ENCODE measurements at regions not wholly inside any gene's neighbourhood (a gene's known extent, or its start where the extent isn't known, plus 50 kb on each side); places are given as distances from the start of the nearest gene placed in this dataset.
"Not testable (repeated sequence)": the region's sequence is repeated elsewhere in the genome, so short reads cannot be mapped to it uniquely, and the experiment has no call there.

DNA sequence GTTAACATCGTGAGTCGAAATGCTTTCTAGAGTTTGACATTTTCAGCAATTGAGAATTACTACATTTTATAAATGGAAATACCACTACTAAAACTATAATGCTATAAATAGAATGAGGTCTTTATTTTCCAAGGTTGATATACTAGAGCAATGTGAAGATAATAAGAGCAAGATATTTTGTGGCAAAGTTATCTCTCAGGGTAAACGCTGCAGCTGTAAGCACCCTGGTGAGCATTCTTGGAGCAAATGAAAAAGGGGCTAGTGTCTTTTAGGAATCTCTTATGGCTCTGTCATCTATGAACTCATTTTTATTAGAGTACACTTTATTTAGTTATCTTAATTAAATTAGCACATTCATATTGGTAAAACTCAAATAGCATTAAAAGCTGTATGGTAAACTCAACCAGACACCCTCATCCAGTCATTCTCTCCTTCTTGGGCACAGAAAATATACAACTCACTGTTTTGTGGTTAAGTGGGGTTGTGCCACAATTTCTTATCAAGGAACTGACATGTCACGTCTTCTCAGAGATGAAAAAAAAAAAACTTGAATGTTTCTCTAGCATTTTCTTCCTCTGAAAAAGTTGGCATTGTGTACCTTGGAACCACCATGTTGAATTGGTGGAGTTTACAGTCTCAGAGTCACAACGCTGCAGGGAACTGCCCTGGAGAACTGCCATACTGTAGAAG is 289.5 kb upstream of the PFKP start:
- no peak for DNase-seq

DNA sequence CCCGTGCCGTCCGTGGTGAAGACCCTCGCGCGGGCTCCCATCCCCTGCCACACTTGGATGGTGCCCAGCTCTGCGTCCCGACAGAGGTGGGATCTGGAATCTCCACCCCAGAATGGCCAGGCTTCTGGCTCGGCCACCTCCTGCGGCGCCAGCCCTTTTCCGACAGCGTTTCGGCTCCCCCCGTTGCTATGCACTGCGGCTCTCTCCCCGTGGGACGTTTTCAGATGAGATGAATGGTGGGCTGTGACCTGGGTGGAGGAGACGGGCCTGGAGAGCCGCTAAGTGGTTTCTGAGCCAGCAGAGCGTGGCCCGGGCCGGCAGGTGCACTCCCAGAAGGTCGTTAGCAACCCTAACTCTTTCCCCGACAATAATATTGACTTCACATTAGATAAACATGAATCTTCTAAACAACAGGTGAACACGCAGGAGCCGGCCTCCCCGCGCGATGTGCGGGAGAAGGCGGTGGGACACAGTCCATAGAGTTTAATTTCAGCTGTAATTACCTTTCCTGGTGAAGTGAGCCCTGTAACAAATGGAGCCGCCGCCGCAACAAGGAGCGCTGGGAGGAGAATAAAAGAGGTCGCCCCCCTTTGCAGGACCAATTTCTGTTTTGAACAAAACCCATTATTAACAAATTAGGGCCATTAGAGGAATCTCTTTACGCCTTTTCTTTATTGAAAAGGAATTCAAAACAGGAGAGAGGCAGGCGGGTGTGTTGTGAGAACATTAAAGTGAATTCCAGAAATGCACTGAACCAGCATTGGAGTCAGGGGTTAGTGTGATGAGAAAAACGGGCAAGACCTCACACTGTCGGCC is 294.3 kb upstream of the PFKP start:
- no peak for DNase-seq

DNA sequence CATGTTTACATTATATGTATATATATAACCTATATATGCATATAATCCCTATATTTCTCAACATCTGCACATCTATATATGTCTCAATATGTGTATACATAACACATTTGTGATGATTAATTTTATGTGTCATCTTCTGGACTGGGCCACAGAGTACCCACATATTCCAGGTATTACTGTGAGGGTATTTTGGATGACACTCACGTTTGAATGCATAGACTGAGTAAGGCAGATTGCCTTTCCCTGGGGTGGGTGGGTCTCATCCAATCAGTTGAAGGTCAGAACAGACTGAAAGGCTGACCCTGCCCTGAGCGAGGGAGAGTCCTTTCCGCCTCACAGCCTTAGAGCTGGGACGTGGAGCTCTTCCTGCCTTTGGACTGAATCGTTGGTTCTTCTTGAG is 295.2 kb upstream of the PFKP start:
- no peak for DNase-seq

DNA sequence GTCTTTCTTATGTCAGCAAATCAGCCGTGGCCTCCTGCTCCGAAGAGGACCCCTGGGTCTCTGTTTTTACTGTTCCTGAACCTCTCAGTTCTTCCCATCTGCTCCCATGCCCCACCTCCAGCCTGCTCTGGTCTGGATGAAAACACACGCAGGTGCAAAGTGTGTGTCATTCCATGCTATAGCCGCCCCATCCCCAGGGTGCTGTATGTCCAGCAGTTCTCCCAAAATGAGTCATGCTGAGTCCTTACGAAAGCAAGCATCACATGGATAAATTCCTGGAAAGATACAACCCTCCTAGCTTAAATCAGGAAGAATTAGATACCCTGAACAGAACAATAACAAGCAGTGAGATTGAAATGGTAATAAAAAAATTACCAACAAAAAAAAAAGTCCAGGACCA is 300.1 kb upstream of the PFKP start:
- not testable (repeated sequence) for DNase-seq

DNA sequence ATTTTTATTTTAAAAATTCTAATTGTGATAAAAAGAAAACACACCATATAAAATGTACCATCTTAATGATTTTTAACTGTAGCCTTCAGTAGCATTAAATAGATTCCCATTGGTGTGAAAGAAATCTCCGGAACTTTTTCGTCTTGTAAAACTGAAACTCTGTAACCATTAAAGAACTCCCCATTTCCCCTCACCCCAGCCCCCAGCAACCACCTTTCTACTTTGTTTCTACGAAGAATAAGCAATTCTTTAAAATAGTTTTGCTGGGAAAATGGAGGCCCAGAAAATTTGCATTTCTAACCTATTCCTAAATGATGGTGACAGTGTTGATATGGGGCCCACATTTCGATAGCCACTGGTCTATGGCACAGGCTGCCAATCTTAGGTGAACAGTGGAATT is 305.4 kb upstream of the PFKP start:
- no peak for DNase-seq

DNA sequence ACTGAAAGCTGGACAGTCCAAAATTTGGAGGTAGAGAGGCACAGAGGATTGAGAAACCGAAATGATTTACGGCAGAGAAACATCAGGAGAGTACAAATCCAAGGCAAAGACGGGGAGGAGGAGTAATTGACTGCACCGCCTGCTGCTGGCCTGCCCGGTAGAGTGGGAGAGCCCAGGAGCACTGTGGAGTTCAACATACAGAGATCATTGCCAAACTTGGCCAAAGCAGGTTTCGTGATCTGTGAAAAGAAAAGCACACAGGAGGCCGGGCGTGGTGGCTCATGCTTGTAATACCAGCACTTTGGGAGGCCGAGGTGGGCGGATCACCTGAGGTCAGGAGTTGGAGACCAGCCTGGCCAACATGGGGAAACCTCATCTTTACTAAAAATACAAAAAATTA is 306.0 kb upstream of the PFKP start:
- DNase-seq, result no peak

DNA sequence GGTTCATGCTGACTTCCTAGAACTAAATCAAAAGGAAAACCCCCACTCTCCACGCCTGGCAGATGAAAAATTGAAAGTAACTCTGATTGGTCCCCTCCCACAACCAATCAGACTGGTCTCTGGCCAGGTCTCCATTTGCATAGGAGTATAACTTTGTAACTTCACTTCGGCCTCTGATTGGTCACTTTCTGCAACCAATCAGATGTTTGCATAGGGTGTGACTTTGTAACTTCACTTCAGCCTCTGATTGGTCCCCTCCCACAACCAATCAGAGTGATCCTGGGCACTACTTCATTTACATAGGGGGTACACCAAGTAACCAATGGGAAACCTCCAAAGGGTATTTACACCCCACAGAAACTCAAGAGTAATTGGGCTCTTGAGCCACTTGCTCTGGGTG is 306.6 kb upstream of the PFKP start:
- no peak for DNase-seq

DNA sequence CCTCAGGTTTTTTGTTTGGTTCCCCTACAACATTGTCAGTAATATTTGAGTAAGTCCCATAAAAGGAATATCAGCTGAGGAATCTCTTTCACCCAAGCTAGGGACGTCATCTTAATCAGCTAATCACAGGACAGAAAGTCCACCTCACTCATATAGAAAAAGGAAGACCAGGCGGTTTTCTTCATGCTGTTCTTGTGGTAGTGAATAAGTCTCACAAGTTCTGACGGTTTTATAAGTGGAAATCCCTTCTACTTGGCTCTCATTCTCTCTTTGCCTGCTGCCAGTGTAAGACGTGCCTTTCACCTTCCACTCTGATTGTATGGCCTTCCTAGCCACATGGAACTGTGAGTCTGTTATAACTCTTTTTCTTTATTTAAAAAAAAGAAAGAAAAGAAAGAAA is 308.1 kb upstream of the PFKP start:
- DNase-seq, result no peak

DNA sequence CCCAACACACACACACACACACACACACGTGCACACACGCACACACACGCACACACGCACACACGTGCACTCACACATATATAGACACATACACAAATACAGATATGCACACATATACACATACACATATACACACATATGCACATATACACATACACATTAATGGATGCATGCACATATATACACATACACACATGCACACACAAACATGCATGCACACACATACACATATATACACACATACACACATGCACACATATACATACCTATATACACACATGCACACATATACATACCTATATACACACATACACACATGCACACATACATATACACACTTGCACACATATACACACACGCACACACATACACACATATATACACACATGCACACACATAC is 312.4 kb upstream of the PFKP start:
- no peak for DNase-seq

DNA sequence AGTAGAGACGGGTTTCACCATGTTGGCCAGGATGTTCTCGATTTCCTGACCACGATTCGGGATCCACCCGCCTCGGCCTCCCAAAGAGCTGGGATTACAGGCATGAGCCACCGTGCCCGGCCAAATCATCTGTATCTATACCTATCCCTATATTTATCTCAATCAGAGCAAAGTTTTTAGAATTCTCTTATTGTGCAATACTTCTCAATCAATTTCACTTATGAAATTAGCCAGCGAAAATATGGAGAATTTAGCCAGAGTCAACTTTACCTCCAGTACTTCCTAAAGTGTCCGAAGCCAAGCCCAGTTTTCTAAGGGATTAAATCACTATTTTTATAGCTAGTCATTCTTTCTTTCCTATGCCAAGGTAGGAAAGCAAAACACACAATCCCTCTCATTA is 319.1 kb upstream of the PFKP start:
- DNase-seq, result no peak

DNA sequence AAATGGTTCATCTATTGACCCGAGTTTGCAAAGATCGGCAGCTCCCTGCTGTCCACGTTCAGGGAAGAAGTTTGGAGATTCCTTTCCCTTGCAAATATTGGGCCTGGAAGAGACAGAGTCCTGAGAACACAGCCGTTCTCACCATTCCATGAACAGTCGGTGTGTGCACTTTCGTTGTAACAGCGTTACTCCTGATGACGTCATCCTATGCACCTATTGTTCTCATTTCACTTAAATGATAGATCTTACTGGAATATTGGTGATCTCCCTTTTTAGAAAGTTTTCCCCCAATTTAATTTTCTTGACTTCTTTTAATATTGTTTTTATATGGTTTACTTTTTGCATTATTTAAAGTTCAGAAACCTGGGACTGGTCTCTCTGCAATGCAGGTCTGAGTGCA is 320.7 kb upstream of the PFKP start:
- DNase-seq, result no peak

DNA sequence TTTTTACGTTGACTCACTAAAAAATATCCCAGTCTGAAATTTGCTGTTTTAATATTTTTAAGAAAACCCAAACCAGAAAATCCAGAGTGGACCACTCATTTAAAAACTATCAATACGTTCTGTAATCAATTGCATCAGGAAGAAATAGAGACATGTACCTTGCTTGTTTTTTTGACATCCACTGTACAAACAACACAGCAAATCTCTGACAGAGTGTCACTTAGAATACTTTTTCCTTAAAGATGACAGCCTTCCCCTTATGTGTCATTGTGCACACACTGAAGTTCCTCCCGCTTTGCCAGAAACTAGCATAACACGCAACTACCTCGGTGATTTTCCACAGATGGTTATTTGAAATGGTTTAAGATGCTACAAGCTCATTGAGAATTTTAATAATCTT is 321.7 kb upstream of the PFKP start:
- DNase-seq, result no peak

DNA sequence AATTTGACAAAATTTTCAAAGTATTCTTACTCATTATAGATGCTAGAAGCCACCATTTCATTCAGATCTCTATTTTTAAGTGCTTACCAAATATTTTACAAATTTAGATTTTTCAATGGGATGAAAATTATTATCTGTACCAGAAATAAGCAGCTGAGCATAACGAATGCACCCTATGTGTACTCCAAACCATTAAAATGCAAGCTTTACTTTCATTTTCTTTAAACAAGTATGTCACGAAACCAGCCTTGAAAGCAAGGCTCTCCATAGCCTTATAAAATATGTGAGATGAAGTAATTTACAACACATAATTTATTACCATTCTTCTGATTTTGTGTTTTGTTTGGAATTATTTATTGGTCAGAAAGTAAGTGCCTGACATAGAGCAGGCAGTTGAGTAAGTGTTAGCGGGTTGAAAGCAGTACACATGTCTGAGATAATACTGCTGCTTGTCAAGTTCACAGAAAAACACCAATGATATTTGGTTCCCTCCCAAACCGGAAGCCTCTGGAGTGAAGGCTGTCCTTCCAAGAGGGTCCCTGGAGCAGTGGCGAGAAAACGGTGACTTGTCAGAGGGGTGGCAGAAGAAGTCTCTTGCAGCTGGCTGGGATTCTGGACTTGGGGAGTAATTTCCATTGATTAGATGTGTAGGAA is 322.7 kb upstream of the PFKP start:
- DNase-seq, result no peak

DNA sequence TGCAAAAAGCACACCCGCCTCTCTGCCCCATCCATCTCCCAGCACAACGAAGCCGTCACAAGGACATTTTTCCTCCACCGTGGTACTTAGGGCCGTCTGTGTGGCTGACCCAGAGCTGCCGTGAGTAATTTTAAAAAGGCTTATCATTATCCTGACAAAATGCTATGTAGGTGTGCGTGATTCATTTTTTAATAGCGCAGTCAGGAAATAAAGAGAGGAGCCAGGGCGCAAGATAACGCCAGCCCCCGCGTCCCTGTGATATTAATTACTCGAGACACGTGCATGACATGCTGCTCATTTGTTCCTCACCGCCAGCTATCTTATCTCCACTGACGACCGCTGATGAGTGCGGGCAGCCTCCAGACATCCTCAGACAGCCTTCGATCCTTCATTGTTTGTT is 332.7 kb upstream of the PFKP start:
- DNase-seq, result no peak

DNA sequence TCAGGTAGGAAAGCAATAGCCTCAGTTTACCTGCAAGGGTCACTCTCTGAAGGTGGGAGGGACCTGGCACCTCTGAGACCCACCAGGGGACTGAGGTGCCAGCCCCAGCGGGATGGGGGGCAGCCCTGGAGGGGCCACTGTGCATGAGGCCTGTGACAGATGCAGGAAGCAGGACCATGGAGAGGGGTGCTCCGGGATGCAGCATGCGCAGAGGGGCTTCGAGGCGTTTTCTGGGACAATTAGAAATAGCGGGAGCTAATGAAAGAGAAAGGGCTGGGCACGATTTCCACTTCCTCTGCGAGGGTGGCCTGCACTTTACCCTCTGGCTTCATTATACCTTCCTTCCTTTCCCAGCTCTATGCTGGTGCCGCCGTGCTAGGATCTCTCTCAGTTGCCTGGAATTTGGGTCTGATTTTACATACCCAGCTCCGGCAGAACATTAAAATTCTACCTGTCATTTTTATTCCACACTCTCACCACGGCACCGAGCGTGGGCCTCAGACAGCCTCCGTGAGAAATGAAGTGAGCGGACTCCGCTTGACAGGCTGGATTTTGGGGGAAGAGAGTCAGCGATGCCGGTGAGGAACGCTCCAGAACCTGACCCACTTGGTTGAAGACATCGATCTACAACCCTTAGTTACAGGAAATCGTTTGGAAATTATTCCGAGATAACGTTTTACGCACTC is 333.9 kb upstream of the PFKP start:
- DNase-seq, result no peak

DNA sequence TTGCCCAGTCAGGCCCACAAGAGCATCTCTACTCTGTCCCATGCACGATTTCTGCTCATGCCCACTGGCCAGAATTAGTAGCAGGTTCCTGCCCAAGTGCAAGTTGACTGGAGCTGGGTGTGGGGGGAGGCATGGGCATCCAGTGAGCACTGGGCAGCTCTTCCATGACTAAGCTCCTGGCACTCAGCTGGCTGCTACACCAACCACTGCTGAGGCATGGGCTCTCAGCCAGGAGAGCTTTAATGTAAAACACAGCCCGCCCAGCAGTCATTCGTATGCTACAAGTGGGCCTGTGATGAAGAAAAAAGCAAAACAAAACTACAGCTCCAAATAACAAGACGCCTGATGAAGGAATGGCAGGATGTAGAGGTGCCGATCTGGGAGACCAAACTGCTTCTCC is 335.4 kb upstream of the PFKP start:
- DNase-seq, result no peak

DNA sequence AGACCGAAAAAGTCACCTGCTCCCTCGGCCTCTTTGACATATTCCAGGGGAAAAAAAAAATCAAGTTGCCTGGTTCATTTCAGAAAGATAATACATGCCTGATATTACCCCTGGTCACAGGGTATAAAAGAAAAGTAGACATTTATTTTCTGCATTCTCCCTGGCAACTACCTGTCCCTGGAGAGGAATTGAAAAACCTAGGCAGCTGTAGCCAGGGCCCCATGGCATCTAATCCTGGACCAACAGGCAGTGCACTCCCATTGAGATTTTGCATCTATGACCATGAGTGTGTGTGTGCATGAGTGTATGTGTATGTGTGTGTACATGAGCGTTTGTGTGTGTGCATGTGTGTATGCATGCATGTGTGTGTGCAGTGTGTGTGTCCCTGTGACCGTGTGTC is 338.2 kb upstream of the PFKP start:
- DNase-seq, result no peak

DNA sequence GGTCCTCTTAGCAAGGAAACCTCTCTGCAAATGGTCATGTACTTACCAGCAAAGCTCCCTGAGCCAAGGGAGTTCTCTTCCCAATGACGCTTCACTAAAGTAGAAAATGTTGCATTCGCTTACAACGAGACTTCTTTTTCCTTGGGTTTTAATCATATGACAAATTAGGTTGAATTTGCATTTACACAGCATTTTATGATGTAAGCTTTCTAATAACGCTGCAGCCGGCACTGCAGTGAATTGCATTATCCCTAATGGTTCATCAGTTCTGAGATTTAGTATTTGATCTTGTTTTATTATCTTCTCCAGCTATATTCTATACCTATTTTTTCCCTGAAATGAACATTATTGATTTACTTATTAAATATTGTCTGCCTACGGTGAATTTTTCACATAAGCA is 339.3 kb upstream of the PFKP start:
- no peak for DNase-seq

DNA sequence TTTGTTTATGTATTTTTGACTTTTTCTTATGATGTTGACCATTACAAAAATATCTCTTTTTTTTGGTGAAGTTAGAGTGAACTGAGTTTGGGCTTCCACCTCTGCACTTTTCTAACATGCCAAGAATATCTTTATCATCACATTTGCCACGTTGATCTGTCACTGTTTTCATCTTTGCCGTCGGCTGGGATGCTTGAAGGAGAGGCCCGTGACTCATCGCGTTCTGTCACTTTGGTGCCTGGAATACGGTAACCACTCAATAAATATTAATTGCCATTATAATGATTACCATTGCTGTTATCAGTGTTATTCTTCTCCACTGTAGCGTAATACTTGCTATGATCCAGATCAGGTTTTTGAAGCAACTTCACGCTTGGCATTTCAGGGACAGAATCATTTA is 350.8 kb upstream of the PFKP start:
- peak; percentile 13 for DNase-seq

DNA sequence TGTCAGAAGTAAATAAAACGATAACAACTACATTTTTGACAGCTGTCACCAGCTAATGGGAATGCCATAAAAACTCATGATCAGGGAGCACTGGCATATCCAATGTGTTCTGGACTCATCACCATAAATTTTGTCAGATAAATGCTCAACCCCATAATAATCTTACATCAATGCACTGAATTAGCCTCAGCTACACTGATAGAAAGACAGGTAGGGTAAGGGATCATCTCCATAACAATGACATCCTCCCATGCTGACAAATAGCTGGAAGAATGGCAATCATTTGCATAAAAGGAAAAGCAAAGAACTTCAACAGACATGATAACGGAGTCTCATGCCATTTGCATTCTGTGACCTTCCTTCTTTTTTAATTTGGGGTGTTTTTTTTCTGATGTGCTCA is 352.8 kb upstream of the PFKP start:
- no peak for DNase-seq

DNA sequence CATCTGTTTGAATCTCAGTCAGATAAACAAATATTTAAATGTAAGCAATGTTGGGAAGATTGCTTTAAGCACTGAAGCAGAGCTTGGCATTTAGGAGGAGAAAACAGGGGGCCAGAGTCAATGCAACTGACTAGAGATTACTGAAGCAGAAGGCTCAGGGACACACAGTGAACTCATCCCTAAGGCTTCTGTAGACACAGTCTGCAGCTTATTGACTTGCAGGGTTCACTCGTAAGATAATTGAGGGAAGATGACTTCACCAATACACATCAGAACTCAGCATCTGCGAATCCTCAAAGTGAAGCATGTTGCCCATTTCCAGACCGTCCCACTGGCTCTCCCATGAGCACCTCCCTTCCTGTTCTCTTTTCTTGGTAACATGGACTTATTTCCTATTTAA is 363.4 kb upstream of the PFKP start:
- DNase-seq, result peak; percentile 39

DNA sequence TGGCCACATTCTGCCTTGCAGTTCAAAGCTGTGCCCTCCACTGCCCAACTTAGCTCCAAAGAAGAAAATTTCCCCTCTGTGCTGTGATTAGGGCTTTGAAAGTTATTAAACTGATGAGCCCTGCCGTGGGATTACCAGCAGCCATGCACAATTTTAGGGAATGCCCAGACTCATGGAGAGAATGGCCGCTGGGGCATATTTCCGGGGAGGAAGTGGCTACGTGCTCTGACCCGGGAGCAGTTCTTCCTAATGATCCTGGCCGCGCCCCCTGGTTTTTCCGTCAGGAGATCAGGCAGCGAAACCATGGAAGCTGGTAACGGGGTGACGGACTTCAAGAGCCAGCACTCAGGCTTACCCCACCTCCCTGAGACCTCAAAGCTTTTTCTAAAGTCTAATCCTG is 365.5 kb upstream of the PFKP start:
- DNase-seq, result peak; percentile 19

DNA sequence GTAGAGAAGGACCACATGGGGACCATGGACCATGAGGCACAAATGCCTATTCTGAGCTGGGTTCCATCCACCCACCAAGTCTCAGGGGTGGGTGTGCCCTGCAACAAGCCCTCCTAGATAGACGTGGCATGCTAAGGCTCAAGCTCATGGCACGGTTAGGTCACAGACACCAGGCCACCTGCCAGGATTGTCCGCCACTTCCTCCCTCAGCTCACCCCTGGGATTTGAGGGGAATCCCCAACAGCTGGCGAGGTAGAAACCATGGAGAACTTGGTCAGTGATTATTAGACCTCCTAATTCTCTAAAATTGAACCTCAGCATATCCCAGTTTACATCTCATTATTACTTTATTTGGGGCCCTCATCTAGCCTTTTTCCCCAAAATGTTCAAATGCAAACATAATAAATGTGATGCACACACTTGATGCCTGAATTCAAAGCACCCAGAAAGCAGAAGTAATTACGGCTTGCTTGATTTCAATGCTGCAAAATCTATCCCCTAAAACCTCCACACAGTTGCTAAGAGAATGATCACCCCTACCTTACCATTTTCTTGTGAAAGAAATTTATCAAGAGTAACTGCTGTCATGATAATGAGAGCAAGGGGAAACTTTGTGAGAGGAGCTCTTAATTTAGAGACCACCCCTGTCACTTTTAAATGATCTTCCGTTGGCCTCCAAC is 366.6 kb upstream of the PFKP start:
- DNase-seq, result no peak

All from islet precursor cell (in vitro differentiated cells).